ENCODE measurements at regions not wholly inside any gene's neighbourhood (a gene's known extent, or its start where the extent isn't known, plus 50 kb on each side); places are given as distances from the start of the nearest gene placed in this dataset.
"Not testable (repeated sequence)": the region's sequence is repeated elsewhere in the genome, so short reads cannot be mapped to it uniquely, and the experiment has no call there.

DNA sequence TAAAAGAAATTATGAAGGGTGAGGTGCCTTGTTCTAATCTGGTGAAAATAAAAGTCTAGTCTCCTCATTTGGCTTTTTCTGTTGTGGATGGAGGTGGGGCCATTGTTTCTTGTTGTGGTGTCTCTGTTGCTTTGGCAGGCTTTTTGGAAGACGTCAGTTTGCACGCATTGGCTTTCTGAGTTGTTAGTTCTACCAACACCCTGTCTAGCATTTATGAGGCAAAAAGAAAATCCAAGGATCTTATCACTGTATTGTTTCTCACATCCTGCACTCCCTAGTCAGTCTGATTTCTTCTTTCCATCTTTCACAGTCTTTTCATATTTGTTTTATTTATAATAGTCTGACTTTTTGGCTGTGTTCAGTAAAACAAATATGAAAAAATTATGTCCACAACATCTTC is 898.3 kb downstream of the REEP3 start:
- Histone ChIP-seq H3K36me3 (ENCODE audit: control insufficient read depth in 2 of 2, insufficient read depth in 2 of 2, low read length in 1 of 2) (no peaks in the 10 kb centered on the region), H3K27me3 (ENCODE audit: control insufficient read depth in 1 of 2, insufficient read depth in 2 of 2, low read length in 2 of 2) (no peaks in the 10 kb centered on the region), H3K4me3 (ENCODE audit: low read depth in 1 of 2, low read length in 2 of 2) (no peak overlapping the region), H3K9me3 (ENCODE audit: control insufficient read depth in 2 of 2, insufficient read depth in 1 of 2, low read depth in 1 of 2, low read length in 1 of 2) (no peaks in the 10 kb centered on the region), H3K27ac (ENCODE audit: low read depth in 2 of 2, low read length in 1 of 2) (no peak overlapping the region), H3K4me1 (ENCODE audit: control insufficient read depth in 2 of 2, insufficient read depth in 2 of 2, low read length in 1 of 2) (no peaks in the 10 kb centered on the region)
- WGBS, 2 donors, result 55 to 57% methylated on average over 2 of the region's 2 CpGs

DNA sequence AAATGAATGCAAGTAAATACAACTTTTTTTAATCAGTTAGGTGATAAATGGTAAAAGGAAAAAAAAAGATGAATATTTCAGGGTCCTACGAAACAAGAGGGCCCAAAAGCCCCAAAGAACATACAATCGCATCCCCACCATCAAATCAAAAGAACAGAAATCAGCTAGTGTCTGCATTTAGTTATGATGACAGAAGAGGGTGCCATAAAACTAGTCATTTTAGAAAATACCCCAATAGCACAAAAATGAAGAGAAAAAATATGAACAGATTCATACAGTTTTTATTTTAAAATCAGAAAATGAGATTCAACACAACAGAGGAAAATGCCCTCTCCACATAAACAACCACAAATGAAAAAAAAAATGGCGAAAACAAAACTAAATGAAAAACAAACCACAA is 905.5 kb downstream of the REEP3 start:
- 83 to 87% methylated on average over 3 of the region's 3 CpGs for WGBS, 2 donors
- no peaks in the 10 kb centered on the region for H3K27me3 ChIP-seq (ENCODE audit: control insufficient read depth in 1 of 2, insufficient read depth in 2 of 2, low read length in 2 of 2)
- H3K4me1 ChIP-seq (ENCODE audit: control insufficient read depth in 2 of 2, insufficient read depth in 2 of 2, low read length in 1 of 2), result no peaks in the 10 kb centered on the region
- H3K36me3 ChIP-seq (ENCODE audit: control insufficient read depth in 2 of 2, insufficient read depth in 2 of 2, low read length in 1 of 2), result no peaks in the 10 kb centered on the region
- H3K9me3 ChIP-seq (ENCODE audit: control insufficient read depth in 2 of 2, insufficient read depth in 1 of 2, low read depth in 1 of 2, low read length in 1 of 2), result peaks cover 0 to 2% of the 10 kb centered on the region in 2 donors
- no peak overlapping the region for H3K4me3 ChIP-seq (ENCODE audit: low read depth in 1 of 2, low read length in 2 of 2)
- H3K27ac ChIP-seq (ENCODE audit: low read depth in 2 of 2, low read length in 1 of 2), result no peak overlapping the region

DNA sequence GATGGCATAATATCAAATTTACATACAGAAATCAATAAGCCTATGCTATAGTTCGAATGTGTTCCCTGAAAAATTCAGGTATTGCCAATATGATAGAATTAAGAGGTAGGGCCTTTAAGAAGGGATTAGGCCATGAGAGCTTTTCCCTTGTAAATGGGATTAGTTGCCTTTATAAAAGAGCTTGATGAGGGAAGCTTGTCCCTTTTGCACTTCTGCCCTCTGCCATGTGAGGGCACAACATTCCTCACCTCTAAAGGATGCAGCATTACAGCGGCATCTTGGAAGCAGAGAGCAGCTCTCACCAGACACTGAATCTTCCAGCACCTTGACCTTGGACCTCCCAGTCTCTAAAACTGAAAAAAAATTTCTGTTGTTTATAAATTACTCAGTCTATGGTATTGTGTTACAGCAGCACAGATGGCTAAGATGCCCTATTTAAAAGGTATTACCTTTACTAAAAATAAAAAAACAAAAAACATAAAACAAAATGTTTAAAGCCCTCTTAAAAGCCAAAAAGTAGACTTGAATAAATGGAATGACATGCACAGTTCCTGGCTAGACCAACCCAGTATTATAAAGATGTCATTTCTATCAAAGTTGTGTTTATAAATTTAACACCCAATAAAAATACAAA is 909.6 kb downstream of the REEP3 start:
- Histone ChIP-seq H3K4me1 (ENCODE audit: control insufficient read depth in 2 of 2, insufficient read depth in 2 of 2, low read length in 1 of 2) (no peaks in the 10 kb centered on the region), H3K36me3 (ENCODE audit: control insufficient read depth in 2 of 2, insufficient read depth in 2 of 2, low read length in 1 of 2) (no peaks in the 10 kb centered on the region)
- 24 to 29% methylated on average over 2 of the region's 2 CpGs for WGBS, 2 donors

DNA sequence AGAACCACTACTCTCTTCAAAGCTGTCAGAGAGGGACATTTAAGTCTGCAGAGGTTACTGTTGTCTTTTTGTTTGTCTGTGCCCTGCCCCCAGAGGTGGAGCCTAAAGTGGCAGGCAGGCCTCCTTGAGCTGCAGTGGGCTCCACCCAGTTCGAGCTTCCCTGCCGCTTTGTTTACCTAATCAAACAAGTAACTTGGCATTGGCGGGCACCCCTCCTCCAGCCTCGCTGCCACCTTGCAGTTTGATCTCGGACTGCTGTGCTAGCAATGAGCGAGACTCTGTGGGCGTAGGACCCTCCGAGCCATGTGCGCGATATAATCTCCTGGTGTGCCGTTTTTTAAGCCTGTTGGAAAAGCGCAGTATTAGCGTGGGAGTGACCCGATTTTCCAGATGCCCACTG is 920.7 kb downstream of the REEP3 start:
- not testable (repeated sequence) for H3K27me3 ChIP-seq (ENCODE audit: control insufficient read depth in 1 of 2, insufficient read depth in 2 of 2, low read length in 2 of 2); H3K36me3 ChIP-seq (ENCODE audit: control insufficient read depth in 2 of 2, insufficient read depth in 2 of 2, low read length in 1 of 2); H3K27ac ChIP-seq (ENCODE audit: low read depth in 2 of 2, low read length in 1 of 2); H3K4me1 ChIP-seq (ENCODE audit: control insufficient read depth in 2 of 2, insufficient read depth in 2 of 2, low read length in 1 of 2); H3K4me3 ChIP-seq (ENCODE audit: low read depth in 1 of 2, low read length in 2 of 2); H3K9me3 ChIP-seq (ENCODE audit: control insufficient read depth in 2 of 2, insufficient read depth in 1 of 2, low read depth in 1 of 2, low read length in 1 of 2)
- WGBS, 2 donors, result 91 to 92% methylated on average over 14 of the region's 14 CpGs

More for the DNA sequence above, 909.6 kb downstream of the REEP3 start:
- Histone ChIP-seq H3K27ac (ENCODE audit: low read depth in 2 of 2, low read length in 1 of 2) (no peak overlapping the region), H3K4me3 (ENCODE audit: low read depth in 1 of 2, low read length in 2 of 2) (no peak overlapping the region), H3K27me3 (ENCODE audit: control insufficient read depth in 1 of 2, insufficient read depth in 2 of 2, low read length in 2 of 2) (no peaks in the 10 kb centered on the region), H3K9me3 (ENCODE audit: control insufficient read depth in 2 of 2, insufficient read depth in 1 of 2, low read depth in 1 of 2, low read length in 1 of 2) (peaks cover 0 to 2% of the 10 kb centered on the region in 2 donors)

DNA sequence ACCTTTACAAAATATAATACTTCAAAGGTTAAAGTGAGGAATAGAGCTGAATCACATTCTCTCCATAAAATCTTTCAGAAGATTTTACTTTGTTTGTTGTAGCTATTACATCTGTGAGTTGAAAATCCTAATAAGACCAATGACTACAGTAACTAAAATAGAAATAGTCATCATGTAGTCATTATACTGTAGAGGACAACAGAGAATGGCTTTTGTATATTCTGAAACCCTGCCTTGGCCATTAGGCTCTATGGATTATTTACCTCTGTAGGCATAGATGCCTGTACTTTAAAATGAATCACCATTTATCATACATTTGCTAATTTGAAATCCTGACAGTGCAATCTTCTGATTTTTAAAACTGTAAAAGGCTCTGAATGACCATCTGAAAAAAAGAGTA is 923.0 kb downstream of the REEP3 start:
- no peak overlapping the region for H3K4me3 ChIP-seq (ENCODE audit: low read depth in 1 of 2, low read length in 2 of 2)
- no peaks in the 10 kb centered on the region for H3K27me3 ChIP-seq (ENCODE audit: control insufficient read depth in 1 of 2, insufficient read depth in 2 of 2, low read length in 2 of 2)
- H3K4me1 ChIP-seq (ENCODE audit: control insufficient read depth in 2 of 2, insufficient read depth in 2 of 2, low read length in 1 of 2), result no peaks in the 10 kb centered on the region
- H3K27ac ChIP-seq (ENCODE audit: low read depth in 2 of 2, low read length in 1 of 2), result no peak overlapping the region
- H3K9me3 ChIP-seq (ENCODE audit: control insufficient read depth in 2 of 2, insufficient read depth in 1 of 2, low read depth in 1 of 2, low read length in 1 of 2), result peaks cover 0 to 4% of the 10 kb centered on the region in 2 donors
- no peaks in the 10 kb centered on the region for H3K36me3 ChIP-seq (ENCODE audit: control insufficient read depth in 2 of 2, insufficient read depth in 2 of 2, low read length in 1 of 2)

DNA sequence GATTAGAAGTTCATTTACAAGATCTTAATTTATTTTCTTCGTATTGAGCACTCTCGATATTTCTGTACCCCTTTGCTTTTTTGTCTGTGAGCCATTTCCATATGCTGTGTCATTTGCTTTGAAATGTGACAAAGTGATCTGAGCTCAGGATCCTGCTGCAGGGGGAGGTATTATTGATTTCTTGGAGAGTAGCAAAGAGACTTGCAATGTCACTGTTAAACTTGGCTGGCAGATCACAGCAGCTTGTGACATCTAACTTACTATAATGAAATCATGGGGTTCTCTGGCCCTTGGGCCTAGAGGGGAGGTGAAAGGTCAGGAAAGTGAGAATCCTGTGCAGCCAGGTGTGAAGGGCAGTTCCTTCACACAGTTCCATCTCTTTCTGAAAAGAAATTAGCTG is 923.4 kb downstream of the REEP3 start:
- Histone ChIP-seq H3K4me3 (ENCODE audit: low read depth in 1 of 2, low read length in 2 of 2) (no peak overlapping the region), H3K36me3 (ENCODE audit: control insufficient read depth in 2 of 2, insufficient read depth in 2 of 2, low read length in 1 of 2) (no peaks in the 10 kb centered on the region), H3K27me3 (ENCODE audit: control insufficient read depth in 1 of 2, insufficient read depth in 2 of 2, low read length in 2 of 2) (no peaks in the 10 kb centered on the region), H3K27ac (ENCODE audit: low read depth in 2 of 2, low read length in 1 of 2) (no peak overlapping the region), H3K9me3 (ENCODE audit: control insufficient read depth in 2 of 2, insufficient read depth in 1 of 2, low read depth in 1 of 2, low read length in 1 of 2) (peaks cover 0 to 4% of the 10 kb centered on the region in 2 donors), H3K4me1 (ENCODE audit: control insufficient read depth in 2 of 2, insufficient read depth in 2 of 2, low read length in 1 of 2) (no peaks in the 10 kb centered on the region)
- WGBS, 2 donors, result 80 to 92% methylated on average over 2 of the region's 2 CpGs

DNA sequence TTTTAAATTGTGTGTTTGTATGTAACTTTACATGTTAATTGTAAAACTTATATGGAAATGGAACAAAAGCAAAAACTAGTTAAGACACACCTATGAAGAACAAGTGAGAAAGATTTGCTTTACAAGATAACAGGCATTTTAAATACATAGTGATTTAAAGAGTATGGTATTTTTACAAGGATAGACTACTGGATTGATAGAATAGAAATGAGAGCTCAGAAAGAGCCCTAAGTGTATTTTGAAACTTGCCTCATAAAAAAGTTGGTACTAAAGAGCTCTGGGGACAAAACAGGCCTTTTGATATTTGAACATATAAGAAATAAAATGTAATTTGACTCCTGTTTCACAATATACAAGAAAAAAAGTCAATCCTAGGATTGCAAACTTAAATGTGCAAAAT is 928.4 kb downstream of the REEP3 start:
- H3K27ac ChIP-seq (ENCODE audit: low read depth in 2 of 2, low read length in 1 of 2), result no peak overlapping the region
- H3K36me3 ChIP-seq (ENCODE audit: control insufficient read depth in 2 of 2, insufficient read depth in 2 of 2, low read length in 1 of 2), result no peaks in the 10 kb centered on the region
- no peak overlapping the region for H3K4me3 ChIP-seq (ENCODE audit: low read depth in 1 of 2, low read length in 2 of 2)
- H3K27me3 ChIP-seq (ENCODE audit: control insufficient read depth in 1 of 2, insufficient read depth in 2 of 2, low read length in 2 of 2), result no peaks in the 10 kb centered on the region
- no peaks in the 10 kb centered on the region for H3K4me1 ChIP-seq (ENCODE audit: control insufficient read depth in 2 of 2, insufficient read depth in 2 of 2, low read length in 1 of 2)
- H3K9me3 ChIP-seq (ENCODE audit: control insufficient read depth in 2 of 2, insufficient read depth in 1 of 2, low read depth in 1 of 2, low read length in 1 of 2), result peaks cover 0 to 3% of the 10 kb centered on the region in 2 donors

DNA sequence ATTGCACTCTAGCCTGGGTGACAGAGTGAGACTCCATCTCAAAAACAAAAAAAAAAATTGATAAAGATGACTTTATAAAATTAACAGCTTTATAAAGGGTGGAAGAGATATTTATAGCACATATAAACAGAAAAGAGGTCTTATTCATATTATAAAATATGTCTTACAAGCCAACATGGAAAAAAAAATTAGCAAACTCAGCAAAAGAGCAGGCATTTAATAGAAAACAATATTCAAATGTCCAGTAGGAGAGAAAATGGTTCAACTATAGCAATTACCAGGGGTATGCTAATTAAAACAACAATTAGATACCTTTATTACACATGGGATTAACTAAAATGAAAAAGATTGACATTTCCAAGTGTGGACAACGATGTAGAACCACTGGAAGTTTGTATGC is 929.1 kb downstream of the REEP3 start:
- WGBS, 2 donors, result 50 to 69% methylated on average over 1 of the region's 1 CpG
- Histone ChIP-seq H3K27ac (ENCODE audit: low read depth in 2 of 2, low read length in 1 of 2) (no peak overlapping the region), H3K4me3 (ENCODE audit: low read depth in 1 of 2, low read length in 2 of 2) (no peak overlapping the region), H3K9me3 (ENCODE audit: control insufficient read depth in 2 of 2, insufficient read depth in 1 of 2, low read depth in 1 of 2, low read length in 1 of 2) (peaks cover 0 to 3% of the 10 kb centered on the region in 2 donors), H3K27me3 (ENCODE audit: control insufficient read depth in 1 of 2, insufficient read depth in 2 of 2, low read length in 2 of 2) (no peaks in the 10 kb centered on the region), H3K36me3 (ENCODE audit: control insufficient read depth in 2 of 2, insufficient read depth in 2 of 2, low read length in 1 of 2) (no peaks in the 10 kb centered on the region), H3K4me1 (ENCODE audit: control insufficient read depth in 2 of 2, insufficient read depth in 2 of 2, low read length in 1 of 2) (no peaks in the 10 kb centered on the region)

DNA sequence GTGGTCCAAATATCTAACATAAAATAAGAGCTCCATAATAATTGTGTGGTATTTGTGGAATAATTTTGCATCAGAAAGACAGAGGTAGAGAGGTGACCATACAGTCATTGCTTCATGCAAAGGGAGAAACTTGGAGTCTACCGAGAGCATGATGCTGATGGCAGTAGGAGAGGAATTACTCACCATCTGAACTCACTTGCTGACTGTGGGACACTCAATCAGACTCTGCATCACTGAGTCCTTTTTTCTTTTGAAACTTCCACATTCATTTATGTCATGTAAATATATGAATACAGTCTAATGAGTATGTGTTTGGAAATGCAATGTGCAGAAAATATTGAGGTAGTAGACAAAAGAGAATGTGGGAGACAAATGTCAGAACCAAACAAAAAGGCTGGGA is 933.8 kb downstream of the REEP3 start:
- 85 to 91% methylated on average over 1 of the region's 1 CpG for WGBS, 2 donors
- H3K9me3 ChIP-seq (ENCODE audit: control insufficient read depth in 2 of 2, insufficient read depth in 1 of 2, low read depth in 1 of 2, low read length in 1 of 2), result no peaks in the 10 kb centered on the region
- no peaks in the 10 kb centered on the region for H3K27me3 ChIP-seq (ENCODE audit: control insufficient read depth in 1 of 2, insufficient read depth in 2 of 2, low read length in 2 of 2)
- H3K4me3 ChIP-seq (ENCODE audit: low read depth in 1 of 2, low read length in 2 of 2), result no peak overlapping the region
- no peaks in the 10 kb centered on the region for H3K4me1 ChIP-seq (ENCODE audit: control insufficient read depth in 2 of 2, insufficient read depth in 2 of 2, low read length in 1 of 2)
- H3K27ac ChIP-seq (ENCODE audit: low read depth in 2 of 2, low read length in 1 of 2), result no peak overlapping the region
- H3K36me3 ChIP-seq (ENCODE audit: control insufficient read depth in 2 of 2, insufficient read depth in 2 of 2, low read length in 1 of 2), result no peaks in the 10 kb centered on the region

DNA sequence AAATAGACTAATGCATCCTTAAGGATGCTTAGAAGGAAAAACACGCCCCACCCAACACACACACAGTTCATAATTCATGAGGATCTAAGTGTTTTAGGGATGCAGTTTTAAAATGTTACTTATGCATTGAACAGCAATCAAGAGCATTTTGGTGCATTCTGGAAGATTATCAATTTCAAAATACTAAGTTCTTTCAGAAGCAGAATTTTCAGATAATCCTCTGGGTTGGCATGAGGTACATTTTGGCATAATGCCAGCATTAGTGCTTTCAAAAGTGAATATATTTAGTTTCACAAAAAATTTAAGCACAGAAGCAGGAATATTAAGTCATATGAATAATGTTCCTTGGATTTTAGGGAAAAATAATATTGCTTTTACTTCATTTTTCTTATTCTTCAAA is 937.1 kb downstream of the REEP3 start:
- no peaks in the 10 kb centered on the region for H3K36me3 ChIP-seq (ENCODE audit: control insufficient read depth in 2 of 2, insufficient read depth in 2 of 2, low read length in 1 of 2)
- no peak overlapping the region for H3K4me3 ChIP-seq (ENCODE audit: low read depth in 1 of 2, low read length in 2 of 2)
- no peaks in the 10 kb centered on the region for H3K27me3 ChIP-seq (ENCODE audit: control insufficient read depth in 1 of 2, insufficient read depth in 2 of 2, low read length in 2 of 2)
- no peaks in the 10 kb centered on the region for H3K4me1 ChIP-seq (ENCODE audit: control insufficient read depth in 2 of 2, insufficient read depth in 2 of 2, low read length in 1 of 2)
- H3K27ac ChIP-seq (ENCODE audit: low read depth in 2 of 2, low read length in 1 of 2), result no peak overlapping the region
- 73% methylated on average over 1 of the region's 1 CpG for WGBS, 2 donors
- no peaks in the 10 kb centered on the region for H3K9me3 ChIP-seq (ENCODE audit: control insufficient read depth in 2 of 2, insufficient read depth in 1 of 2, low read depth in 1 of 2, low read length in 1 of 2)

Data from esophagus (tissue), 2 donors.